GM12891 (cell line): ENCODE measurements at regions not wholly inside any gene's neighbourhood (a gene's known extent, or its start where the extent isn't known, plus 50 kb on each side); places are given as distances from the start of the nearest gene placed in this dataset.

ENCODE experiments used
- POLR2AphosphoS5 ChIP-seq: IDR thresholded peaks from 2 replicates; pipeline ENCODE4 v1.6.1; 2011; ENCODE audit warnings: low read depth, low read length, control low read depth
- TAF1 ChIP-seq: IDR thresholded peaks from 2 replicates; pipeline ENCODE4 v1.6.1; 2011; ENCODE audit warnings: low read depth, low read length, control low read depth

GRCh38 chr11:100501450-100501849, 185.6 kb upstream of the ARHGAP42 start:
- TF ChIP-seq POLR2AphosphoS5 (no peak), TAF1 (no peak)
